ENCODE measurements at regions not wholly inside any gene's neighbourhood (a gene's known extent, or its start where the extent isn't known, plus 50 kb on each side); places are given as distances from the start of the nearest gene placed in this dataset.

DNA sequence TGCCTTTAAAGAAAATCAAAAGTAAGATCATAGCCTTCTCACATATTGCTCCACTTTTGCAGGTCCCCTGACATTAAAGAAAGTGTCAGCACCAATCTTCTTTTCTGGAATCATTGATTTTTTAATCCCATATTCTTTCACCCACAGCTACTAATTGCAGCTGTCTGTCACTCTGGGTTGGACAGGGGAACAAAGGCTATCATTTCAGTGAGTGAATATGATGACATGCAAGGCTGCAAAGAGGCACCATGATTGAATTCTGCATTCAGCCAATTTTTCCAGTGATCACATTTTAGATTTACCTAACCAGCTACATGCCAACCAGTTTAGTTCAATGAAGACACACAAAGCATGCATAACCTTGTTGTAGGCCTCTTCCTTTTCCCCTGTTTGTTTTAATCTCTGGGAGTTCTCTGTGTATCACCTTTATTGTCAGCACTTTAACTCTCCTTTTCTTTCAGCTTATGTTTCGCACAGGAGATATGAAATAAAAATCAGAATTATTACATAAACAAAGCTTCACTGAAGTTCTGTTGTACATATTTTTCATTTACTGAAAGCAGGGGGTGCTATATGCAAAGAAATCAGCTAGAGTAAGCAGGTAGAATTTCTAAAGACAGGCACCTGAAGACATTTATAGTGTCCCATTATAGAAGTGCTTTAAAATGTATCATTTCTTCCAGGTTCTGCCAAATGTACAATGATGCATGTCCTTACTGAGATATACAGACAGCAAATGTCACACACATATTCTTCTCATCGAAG is 584.8 kb downstream of the PLA2G4A start:
- no peak for DNase-seq (ENCODE audit: low spot score)
- TF ChIP-seq, protein P1, sequence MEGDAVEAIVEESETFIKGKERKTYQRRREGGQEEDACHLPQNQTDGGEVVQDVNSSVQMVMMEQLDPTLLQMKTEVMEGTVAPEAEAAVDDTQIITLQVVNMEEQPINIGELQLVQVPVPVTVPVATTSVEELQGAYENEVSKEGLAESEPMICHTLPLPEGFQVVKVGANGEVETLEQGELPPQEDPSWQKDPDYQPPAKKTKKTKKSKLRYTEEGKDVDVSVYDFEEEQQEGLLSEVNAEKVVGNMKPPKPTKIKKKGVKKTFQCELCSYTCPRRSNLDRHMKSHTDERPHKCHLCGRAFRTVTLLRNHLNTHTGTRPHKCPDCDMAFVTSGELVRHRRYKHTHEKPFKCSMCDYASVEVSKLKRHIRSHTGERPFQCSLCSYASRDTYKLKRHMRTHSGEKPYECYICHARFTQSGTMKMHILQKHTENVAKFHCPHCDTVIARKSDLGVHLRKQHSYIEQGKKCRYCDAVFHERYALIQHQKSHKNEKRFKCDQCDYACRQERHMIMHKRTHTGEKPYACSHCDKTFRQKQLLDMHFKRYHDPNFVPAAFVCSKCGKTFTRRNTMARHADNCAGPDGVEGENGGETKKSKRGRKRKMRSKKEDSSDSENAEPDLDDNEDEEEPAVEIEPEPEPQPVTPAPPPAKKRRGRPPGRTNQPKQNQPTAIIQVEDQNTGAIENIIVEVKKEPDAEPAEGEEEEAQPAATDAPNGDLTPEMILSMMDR (IDR thresholded peaks at IDR 0.05; ENCODE audit: extremely low read depth, missing control alignments): no peak

DNA sequence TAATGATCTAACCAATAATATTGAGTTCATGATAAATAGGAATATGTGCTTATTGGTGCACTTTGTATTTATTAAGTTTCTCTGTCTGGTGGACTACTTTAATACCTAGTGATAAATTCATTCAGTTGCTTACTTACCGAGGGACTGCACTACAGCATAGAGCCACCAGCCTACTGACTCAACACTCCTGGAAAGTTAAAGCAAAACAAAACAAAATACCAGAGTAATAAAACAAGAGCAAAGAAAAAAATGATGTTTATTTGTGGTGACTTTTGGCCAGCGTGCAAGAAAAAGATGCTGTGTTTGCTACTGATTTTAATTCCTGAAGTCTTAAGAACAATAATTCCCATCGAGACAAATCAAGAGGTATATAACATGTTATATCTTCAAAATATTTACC is 586.3 kb downstream of the PLA2G4A start:
- TF ChIP-seq, protein P1 (IDR thresholded peaks at IDR 0.05; ENCODE audit: extremely low read depth, missing control alignments): no peak
- DNase-seq (ENCODE audit: low spot score): no peak

- TF ChIP-seq, protein P1 (IDR thresholded peaks at IDR 0.05; ENCODE audit: extremely low read depth, missing control alignments): no peak
- no peak for DNase-seq (ENCODE audit: low spot score)
These were observed 588.8 kb downstream of the PLA2G4A start for GRCh38 chr1:187417520-187417919.

- DNase-seq (ENCODE audit: low spot score): no peak
- TF ChIP-seq, protein P1 (IDR thresholded peaks at IDR 0.05; ENCODE audit: extremely low read depth, missing control alignments): no peak
These were observed 604.8 kb downstream of the PLA2G4A start for GRCh38 chr1:187433598-187433997.

DNA sequence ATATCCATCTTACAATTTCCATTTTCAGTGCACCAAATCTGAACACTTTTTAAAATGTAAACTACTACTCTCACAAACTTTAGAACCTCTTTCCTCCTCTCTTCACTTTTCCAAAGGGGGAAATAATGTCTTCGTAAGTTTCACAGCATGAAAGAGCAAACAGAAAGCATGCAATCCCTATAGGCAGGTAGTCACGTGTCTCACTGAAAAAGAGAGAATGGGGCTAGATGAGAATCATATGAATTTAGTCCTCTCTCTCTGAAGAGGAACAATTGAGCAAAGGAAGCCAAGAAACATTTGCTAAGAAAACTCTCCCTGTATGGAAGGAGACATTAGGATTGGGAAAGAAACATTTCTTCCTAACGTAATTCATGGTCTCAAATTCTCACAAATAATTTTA is 613.9 kb downstream of the PLA2G4A start:
- TF ChIP-seq, protein P1 (IDR thresholded peaks at IDR 0.05; ENCODE audit: extremely low read depth, missing control alignments): no peak
- DNase-seq (ENCODE audit: low spot score): no peak

DNA sequence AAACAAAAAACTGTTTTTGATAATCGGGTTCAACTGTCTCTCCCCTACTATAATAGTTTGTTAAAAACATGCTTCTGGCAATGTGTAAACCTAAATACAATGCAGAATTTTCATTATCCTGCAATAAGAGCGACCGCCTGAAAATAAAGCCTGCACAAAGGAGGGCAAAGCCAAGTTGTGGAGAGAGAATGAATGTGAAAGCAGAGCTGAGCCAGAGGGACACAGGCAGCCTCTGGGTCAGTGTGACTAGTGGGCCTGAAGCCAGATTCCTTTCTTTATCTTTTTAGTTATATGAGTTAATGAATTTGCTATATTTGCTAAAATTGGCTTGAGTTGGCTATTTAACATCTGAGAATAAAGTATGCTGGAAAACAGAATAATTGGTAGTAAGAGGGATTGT is 615.2 kb downstream of the PLA2G4A start:
- DNase-seq (ENCODE audit: low spot score): no peak
- TF ChIP-seq, protein P1 (IDR thresholded peaks at IDR 0.05; ENCODE audit: extremely low read depth, missing control alignments): no peak

GRCh38 chr1:187445066-187445465 is 616.3 kb downstream of the PLA2G4A start:
- no peak for DNase-seq (ENCODE audit: low spot score)
- TF ChIP-seq, protein P1 (IDR thresholded peaks at IDR 0.05; ENCODE audit: extremely low read depth, missing control alignments): no peak
